GM18909 (cell line): ENCODE measurements at regions not wholly inside any gene's neighbourhood (a gene's known extent, or its start where the extent isn't known, plus 50 kb on each side); places are given as distances from the start of the nearest gene placed in this dataset.
A peak's percentile ranks its signal among the peaks of the same experiment; 100 is the strongest.

Experiments
- ATAC-seq: cut with Tn5 transposase; IDR thresholded peaks from one replicate; pipeline ENCODE4 v1.9.1; 2021; ENCODE audit warnings: mild to moderate bottlenecking; ENCODE audit not compliant: unreplicated experiment, poor library complexity

GRCh38 chr9:80085668-80086067, 513.9 kb downstream of the TLE4 start:
- ATAC-seq, result no peak

- ATAC-seq, result no peak
These were observed 510.4 kb downstream of the TLE4 start for GRCh38 chr9:80082213-80082612.

GRCh38 chr9:80078826-80079225, 507.1 kb downstream of the TLE4 start:
- no peak for ATAC-seq

- ATAC-seq, result peak; percentile 64
These were observed 505.3 kb downstream of the TLE4 start for GRCh38 chr9:80077059-80077458.

GRCh38 chr9:80076162-80076561, 504.4 kb downstream of the TLE4 start:
- no peak for ATAC-seq

GRCh38 chr9:80074439-80074838, 502.7 kb downstream of the TLE4 start:
- ATAC-seq, result no peak

GRCh38 chr9:80072451-80072850, 500.7 kb downstream of the TLE4 start:
- no peak for ATAC-seq

GRCh38 chr9:80070071-80070742, 498.4 kb downstream of the TLE4 start:
- ATAC-seq, result peak; percentile 53

GRCh38 chr9:80066931-80067330, 495.2 kb downstream of the TLE4 start:
- ATAC-seq, result no peak

- no peak for ATAC-seq
These were observed 490.8 kb downstream of the TLE4 start for GRCh38 chr9:80062567-80062966.

- ATAC-seq, result no peak
These were observed 490.2 kb downstream of the TLE4 start for GRCh38 chr9:80061940-80062339.

GRCh38 chr9:80061096-80061495, 489.3 kb downstream of the TLE4 start:
- ATAC-seq, result no peak

GRCh38 chr9:80059979-80060378, 488.2 kb downstream of the TLE4 start:
- no peak for ATAC-seq

- no peak for ATAC-seq
These were observed 487.4 kb downstream of the TLE4 start for GRCh38 chr9:80059191-80059590.

- no peak for ATAC-seq
These were observed 481.1 kb downstream of the TLE4 start for GRCh38 chr9:80052830-80053229.

GRCh38 chr9:80049096-80049782, 477.5 kb downstream of the TLE4 start:
- no peak for ATAC-seq

- no peak for ATAC-seq
These were observed 474.7 kb downstream of the TLE4 start for GRCh38 chr9:80046481-80046880.

- ATAC-seq, result no peak
These were observed 470.1 kb downstream of the TLE4 start for GRCh38 chr9:80041821-80042220.

GRCh38 chr9:80040457-80040856, 468.7 kb downstream of the TLE4 start:
- no peak for ATAC-seq

GRCh38 chr9:80030801-80031200, 459.0 kb downstream of the TLE4 start:
- ATAC-seq, result no peak

GRCh38 chr9:80028501-80028900, 456.7 kb downstream of the TLE4 start:
- no peak for ATAC-seq
